SKM-1 (cell line): ENCODE measurements at regions not wholly inside any gene's neighbourhood (a gene's known extent, or its start where the extent isn't known, plus 50 kb on each side); places are given as distances from the start of the nearest gene placed in this dataset.
"Not testable (repeated sequence)": the region's sequence is repeated elsewhere in the genome, so short reads cannot be mapped to it uniquely, and the experiment has no call there.

Source experiments
- DNase-seq: peaks from one replicate; lab custom pipeline; 2025; ENCODE audit not compliant: unreplicated experiment; lab: John Stamatoyannopoulos, UW

GRCh38 chr20:48448666-48449600 lies 378.9 kb downstream of the PREX1 start:
- no peak for DNase-seq

- no peak for DNase-seq
These were observed 380.3 kb downstream of the PREX1 start for GRCh38 chr20:48447456-48447855.

DNA sequence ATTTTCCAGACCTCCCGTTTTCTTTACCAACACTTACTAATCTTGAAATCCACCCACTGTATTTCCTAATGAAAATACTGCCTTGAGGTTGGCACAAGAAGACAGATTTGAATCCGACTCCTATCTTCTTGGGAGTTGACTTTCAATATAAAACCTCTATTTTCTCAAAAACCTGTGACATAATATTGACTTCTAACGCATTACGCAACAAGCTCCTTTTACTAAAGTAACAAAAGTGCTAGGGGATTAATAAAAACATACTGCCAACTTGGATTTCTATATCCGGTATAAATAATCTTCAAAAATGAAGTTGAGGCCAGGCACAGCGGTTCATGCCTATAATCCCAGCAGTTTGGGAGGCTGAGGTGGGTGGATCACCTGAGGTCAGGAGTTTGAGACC lies 382.0 kb downstream of the PREX1 start:
- DNase-seq, result no peak

GRCh38 chr20:48444249-48444648 lies 383.6 kb downstream of the PREX1 start:
- DNase-seq, result no peak

DNA sequence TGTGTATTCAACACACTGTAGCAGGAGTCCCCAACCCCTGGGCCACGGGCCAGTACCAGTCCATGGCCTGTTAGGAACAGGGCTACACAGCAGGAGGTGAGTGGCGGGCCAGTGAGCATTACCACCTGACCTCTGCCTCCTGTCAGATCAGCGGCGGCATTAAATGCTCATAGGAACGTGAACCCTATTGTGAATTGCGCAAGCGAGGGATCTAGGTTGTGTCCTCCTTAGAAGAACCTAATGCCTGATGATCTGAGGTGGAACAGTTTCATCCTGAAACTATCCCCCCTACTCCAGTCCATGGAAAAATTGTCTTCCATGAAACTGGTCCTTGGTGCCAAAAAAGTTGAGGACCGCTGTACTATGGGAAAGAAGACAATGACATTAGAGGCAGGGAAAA lies 386.9 kb downstream of the PREX1 start:
- no peak for DNase-seq

DNA sequence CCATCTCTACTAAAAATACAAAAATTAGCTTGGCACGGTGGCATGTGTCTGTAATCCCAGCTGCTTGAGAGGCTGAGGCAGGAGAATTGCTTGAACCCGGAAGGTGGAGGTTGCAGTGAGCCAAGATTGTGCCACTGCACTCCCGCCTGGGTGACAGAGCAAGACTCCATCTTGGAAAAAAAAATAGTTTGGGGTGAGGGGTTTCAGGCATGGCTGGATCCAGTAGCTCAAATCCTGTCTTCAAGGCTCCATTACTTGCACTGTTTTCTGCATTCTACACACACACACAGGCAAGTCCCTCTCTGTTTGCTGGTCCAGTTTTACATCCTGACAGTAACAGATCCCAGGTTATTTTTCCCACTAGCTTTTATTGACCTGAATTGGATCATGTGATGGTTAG lies 387.5 kb downstream of the PREX1 start:
- not testable (repeated sequence) for DNase-seq

DNA sequence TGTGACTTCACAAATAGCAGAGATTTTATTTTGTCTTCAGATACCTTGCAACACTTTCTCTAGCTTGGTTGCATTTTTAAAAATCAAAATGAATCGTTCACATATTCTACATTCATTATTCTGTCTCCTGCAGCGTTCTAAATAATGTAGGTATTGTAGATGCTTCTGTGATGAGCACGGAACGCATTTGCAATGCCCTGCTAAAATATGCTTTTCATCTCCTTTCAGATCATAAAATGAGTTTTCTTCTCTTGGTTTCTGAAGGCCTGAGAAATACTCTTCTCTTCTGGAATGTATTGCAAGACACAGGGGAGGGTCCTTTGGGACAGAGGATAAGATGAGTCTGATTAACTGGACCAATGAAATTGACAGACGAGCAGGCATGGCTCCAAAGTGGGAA lies 390.7 kb downstream of the PREX1 start:
- DNase-seq, result no peak

DNA sequence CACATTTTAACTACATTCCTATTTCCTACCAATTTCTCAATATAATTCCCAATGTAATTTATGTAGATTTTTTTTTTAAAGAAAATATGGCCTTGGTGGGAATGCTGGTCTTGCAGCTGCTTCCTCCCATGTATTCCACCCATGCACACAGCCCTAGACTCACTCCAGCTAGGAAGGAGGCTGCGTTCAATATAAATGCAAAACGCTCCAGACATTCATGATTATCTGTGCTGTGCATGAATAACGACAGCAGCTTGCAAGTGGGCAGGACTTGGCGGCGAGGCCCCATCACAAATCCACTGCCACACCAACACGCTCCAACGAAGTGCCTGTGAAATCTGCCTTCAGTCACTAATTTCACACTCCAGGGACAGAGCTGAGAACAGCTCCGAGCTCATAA lies 391.2 kb downstream of the PREX1 start:
- not testable (repeated sequence) for DNase-seq

DNA sequence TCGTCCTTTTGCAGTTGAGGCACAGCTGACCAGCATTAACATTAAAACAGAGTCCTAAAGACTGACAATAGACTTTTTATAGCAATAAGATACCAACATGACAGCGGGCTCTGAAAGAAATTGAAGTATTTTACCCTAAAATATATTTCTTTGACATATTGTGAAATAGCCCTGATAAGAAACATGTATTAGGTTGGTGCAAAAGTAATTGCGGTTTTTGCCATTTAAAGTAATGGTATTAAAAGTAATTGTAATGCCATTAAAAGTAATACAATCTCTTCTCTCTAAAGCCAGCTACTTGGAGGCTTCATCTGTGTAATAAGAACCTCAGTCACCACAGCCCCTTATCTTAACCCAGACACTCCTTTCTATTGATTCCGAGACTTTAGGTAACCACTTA lies 394.6 kb downstream of the PREX1 start:
- no peak for DNase-seq

GRCh38 chr20:48432494-48432832 lies 395.3 kb downstream of the PREX1 start:
- no peak for DNase-seq

DNA sequence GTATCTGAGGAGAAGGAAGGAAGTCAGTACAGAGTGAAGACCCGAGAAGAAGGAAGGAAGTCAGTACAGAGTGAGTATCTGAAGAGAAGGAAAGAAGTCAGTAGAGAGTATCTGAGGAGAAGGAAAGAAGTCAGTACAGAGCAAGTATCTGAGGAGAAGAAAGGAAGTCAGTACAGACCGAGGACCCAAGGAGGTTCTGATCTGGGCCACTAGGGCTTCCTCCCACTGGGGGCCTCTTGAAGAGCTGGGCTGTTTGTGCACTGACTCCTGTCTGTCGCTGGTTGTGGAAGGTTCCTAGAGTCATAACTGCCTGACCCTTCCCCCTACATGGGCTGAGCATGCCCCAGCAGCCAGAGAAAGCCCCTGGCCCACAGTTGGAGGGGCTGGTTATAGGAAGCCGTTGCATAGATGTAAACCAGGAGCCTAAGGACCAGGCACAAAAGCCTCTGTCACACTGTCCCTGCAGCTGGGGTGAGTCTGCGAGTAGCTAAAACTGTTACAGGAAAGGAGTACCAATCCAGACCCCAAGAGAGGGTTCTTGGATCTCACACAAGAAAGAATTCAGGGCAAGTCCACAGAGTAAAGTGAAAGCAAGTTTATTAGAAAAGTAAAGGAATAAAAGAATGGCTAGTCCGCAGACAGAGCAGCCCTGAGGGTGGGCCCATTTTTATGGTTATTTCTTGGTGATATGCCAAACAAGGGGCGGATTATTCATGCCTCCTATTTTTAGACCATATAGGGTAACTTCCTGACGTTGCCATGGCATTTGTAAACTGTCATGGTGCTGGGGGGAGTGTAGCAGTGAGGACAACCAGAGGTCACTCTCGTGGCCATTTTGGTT lies 395.9 kb downstream of the PREX1 start:
- no peak for DNase-seq

DNA sequence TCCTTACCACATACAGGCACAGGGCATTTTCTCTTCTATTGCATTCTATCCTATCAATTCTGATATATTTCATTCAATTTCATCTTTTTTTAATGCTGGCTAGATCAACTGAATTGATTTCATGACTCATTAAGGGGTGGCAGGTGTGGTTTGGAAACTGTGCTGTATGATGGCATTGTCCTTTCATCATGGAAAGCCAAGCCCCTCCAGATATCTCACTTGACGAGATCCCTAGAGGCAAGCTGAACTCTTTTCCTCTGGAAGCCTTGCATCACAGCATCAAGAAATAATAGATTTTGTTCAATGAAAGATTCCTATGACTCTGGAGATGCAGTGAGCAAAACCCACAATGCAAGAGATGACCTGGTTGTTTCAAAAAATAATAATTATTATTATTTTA lies 401.2 kb downstream of the PREX1 start:
- DNase-seq, result no peak

DNA sequence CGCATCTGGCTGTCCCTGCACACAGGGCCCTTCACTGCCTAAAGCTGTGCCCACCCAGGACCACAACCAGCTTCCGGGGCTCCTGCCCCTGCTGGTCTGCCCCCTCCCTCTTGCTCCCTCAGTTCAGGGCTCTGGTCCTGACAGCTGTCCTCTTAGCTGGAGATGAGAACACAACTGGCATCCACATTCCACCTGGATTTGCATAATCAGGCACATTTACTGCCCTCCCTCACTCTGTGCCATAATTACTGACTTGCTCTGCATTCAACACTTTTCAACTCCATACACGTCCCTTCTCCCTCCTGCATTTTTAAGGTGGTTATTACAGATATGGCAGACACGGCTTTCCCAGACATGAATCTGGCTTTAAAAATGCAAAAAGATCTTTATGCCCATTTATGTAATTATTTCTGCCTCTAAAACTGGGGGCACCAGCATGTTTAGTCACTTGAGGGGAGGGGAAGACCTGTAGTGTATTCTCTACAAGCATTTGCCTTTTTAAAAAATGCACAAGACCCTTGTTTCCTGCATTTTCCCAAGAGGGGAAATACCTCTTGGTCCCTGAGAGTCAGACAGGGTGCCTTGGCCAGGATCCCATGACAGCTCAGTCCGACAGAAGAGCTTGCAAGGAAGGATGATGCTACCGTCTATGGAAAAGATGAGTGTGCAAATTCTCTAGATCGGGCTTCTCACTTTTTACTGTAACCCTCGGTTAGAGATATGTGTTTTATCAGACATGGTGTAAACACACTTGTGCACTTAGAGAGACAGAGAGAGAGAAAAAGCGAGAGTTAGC lies 401.8 kb downstream of the PREX1 start:
- DNase-seq, result no peak

GRCh38 chr20:48425321-48425720 lies 402.5 kb downstream of the PREX1 start:
- no peak for DNase-seq

- no peak for DNase-seq
These were observed 405.4 kb downstream of the PREX1 start for GRCh38 chr20:48422242-48422960.

DNA sequence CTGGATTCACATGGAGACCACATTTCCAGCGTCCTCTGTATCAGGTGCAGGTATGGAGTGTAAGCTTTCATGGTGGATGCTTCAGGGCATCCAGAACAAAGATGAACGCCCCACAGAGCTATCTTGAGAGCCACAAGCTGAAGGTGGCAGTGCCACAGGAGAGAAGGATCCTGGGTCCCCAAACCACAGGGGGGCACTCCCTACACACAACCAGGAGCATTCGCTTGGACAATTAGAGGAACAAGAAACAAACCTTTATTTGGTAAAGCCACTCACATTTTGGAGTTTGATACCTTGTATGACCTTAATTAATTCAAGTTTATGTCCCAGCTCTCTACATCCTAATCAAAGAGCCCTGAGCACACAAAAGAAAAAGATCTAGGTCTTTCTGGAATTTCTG lies 406.3 kb downstream of the PREX1 start:
- DNase-seq, result no peak

DNA sequence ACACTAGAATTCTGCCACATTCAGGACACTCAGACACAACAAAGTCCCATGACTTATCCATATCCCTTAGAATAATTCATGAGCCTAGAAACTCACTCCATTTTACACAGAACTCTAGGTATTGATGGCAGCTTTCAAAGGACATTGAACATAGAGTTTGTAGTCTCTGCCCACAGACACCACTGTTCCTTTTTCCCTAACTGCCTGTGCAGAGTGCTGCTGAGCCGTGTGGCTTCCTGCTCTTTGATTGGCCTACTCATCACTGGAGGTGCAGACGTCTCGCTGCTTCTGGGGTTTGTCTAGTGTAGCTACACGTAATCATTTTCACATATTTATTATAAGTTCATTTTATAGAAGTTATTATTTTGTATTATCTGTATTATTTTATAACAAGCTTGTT lies 407.6 kb downstream of the PREX1 start:
- DNase-seq, result no peak

- DNase-seq, result no peak
These were observed 408.6 kb downstream of the PREX1 start for GRCh38 chr20:48419173-48419572.

- DNase-seq, result no peak
These were observed 411.8 kb downstream of the PREX1 start for GRCh38 chr20:48416002-48416401.

GRCh38 chr20:48414786-48415185 lies 413.0 kb downstream of the PREX1 start:
- no peak for DNase-seq
